ENCODE measurements at regions not wholly inside any gene's neighbourhood (a gene's known extent, or its start where the extent isn't known, plus 50 kb on each side); places are given as distances from the start of the nearest gene placed in this dataset.

DNA sequence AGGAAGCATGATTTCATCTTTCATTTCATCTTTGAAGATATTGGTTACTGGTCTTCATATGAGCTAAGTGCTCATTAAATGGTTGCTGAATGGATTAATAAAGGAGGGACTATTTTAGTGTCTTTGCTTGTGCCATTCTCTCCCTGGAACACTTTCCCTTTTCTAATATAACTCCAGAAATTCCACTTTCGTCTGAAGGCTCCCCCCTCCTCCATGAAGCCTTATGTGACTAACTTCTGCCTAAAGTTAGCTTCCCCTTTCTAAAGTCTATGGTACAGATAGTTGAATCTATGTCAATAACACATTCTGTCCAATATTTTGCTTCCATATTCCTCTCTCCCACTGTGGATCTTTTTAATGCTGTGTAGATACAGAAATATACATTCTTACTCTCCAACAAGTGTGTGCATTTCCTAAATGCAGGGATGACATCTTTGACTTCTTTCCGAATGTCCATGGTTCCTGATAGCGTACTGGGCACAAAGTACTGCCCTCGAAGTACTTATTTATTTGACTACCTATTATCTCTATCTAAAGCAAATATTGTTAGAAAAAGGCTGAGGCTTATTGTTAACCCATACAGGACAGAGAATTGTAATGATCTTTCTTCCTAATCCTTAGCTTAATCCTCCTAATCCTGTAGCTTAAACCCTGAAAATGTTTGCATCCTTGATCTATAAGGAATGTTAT lies 84.7 kb upstream of the ELOVL5 start:
- Histone ChIP-seq H3K36me3 (ENCODE audit: control insufficient read depth, insufficient read depth, low read length) (no peaks in the 10 kb centered on the region), H3K4me3 (ENCODE audit: low read depth in 2 of 2, low read length in 2 of 2) (no peak overlapping the region), H3K4me1 (ENCODE audit: control insufficient read depth, insufficient read depth, low read length) (peaks cover 4% of the 10 kb centered on the region; the same call in 1 of the 2 replicates), H3K9me3 (ENCODE audit: control insufficient read depth, insufficient read depth, low read depth, low read length) (no peaks in the 10 kb centered on the region), H3K27me3 (ENCODE audit: control insufficient read depth, insufficient read depth, low read length) (no peaks in the 10 kb centered on the region), H3K27ac (ENCODE audit: low read length) (no peak overlapping the region)
- intact Hi-C loops (cut with micrococcal nuclease; ENCODE audit: unreplicated experiment), result no loop called here
- BruUV-seq (replicated peaks), result no TSS peak
- no peak for TF ChIP-seq POLR2AphosphoS5 (IDR thresholded peaks at IDR 0.05; ENCODE audit: low read depth, low read length)
- no peak for DNase-seq (ENCODE audit: low read depth, low spot score)
- ChIA-PET POLR2A (no interaction called here), CTCF (no interaction called here)
- in situ Hi-C loops (cut with HindIII; ENCODE audit: low pct_unique_long_range_greater_than_20kb, low sequenced_read_pairs), result no loop called here
- ATAC-seq, result no peak

DNA sequence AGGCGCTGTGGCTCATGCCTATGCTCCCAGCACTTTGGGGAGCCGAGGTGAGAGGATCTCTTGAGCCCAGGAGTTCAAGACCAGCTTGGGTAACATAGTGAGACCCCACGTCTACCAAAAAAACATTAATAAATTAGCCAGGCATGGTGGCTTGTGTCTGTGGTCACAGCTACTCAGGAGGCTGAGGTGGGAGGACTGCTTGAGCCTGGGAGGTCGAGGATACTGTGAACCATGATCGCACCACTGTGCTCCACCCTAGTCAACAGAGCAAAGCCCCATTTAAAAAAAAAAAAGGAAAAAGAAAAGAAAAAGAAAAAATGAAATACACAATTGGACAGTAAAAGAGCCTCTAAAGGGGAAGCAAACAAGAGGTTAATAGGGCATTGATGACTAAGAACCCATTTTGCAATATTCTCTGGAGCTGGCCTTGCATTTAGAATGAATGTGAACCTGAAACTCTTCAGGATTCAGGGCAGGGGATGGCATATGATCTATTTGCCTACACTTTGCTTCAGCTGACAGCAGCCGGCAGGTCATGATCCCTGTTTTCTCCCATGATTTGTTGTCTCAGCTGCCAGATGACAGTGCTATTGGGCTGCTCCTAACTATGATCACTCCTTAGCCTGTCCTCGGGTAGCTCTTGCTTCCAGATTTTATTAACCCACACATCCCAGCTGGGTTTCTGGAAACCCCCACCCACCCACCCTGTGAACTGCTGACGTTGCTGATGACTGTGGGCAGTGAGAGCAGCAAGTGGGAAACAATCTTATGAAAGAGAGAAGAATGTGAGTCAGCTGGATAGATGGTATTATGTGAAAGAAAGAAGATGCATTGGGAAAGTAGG lies 83.8 kb upstream of the ELOVL5 start:
- intact Hi-C loops (cut with micrococcal nuclease; ENCODE audit: unreplicated experiment), result no loop called here
- H3K27ac ChIP-seq (ENCODE audit: low read length), result no peak overlapping the region
- ChIA-PET POLR2A (no interaction called here), CTCF (no interaction called here)
- in situ Hi-C loops (cut with HindIII; ENCODE audit: low pct_unique_long_range_greater_than_20kb, low sequenced_read_pairs), result no loop called here
- no peaks in the 10 kb centered on the region for H3K36me3 ChIP-seq (ENCODE audit: control insufficient read depth, insufficient read depth, low read length)
- H3K27me3 ChIP-seq (ENCODE audit: control insufficient read depth, insufficient read depth, low read length), result no peaks in the 10 kb centered on the region; the same call in 1 of the 2 replicates
- TF ChIP-seq POLR2AphosphoS5 (IDR thresholded peaks at IDR 0.05; ENCODE audit: low read depth, low read length) (no peak), TCF7L2 (IDR thresholded peaks at IDR 0.05; ENCODE audit: low read depth, low read length) (no peak), SIN3A (IDR thresholded peaks at IDR 0.05; ENCODE audit: borderline replicate concordance, insufficient read depth, low read depth, low read length) (no peak)
- TF ChIP-seq, protein P1, sequence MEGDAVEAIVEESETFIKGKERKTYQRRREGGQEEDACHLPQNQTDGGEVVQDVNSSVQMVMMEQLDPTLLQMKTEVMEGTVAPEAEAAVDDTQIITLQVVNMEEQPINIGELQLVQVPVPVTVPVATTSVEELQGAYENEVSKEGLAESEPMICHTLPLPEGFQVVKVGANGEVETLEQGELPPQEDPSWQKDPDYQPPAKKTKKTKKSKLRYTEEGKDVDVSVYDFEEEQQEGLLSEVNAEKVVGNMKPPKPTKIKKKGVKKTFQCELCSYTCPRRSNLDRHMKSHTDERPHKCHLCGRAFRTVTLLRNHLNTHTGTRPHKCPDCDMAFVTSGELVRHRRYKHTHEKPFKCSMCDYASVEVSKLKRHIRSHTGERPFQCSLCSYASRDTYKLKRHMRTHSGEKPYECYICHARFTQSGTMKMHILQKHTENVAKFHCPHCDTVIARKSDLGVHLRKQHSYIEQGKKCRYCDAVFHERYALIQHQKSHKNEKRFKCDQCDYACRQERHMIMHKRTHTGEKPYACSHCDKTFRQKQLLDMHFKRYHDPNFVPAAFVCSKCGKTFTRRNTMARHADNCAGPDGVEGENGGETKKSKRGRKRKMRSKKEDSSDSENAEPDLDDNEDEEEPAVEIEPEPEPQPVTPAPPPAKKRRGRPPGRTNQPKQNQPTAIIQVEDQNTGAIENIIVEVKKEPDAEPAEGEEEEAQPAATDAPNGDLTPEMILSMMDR (IDR thresholded peaks at IDR 0.05), result no peak
- TF ChIP-seq, protein P2, sequence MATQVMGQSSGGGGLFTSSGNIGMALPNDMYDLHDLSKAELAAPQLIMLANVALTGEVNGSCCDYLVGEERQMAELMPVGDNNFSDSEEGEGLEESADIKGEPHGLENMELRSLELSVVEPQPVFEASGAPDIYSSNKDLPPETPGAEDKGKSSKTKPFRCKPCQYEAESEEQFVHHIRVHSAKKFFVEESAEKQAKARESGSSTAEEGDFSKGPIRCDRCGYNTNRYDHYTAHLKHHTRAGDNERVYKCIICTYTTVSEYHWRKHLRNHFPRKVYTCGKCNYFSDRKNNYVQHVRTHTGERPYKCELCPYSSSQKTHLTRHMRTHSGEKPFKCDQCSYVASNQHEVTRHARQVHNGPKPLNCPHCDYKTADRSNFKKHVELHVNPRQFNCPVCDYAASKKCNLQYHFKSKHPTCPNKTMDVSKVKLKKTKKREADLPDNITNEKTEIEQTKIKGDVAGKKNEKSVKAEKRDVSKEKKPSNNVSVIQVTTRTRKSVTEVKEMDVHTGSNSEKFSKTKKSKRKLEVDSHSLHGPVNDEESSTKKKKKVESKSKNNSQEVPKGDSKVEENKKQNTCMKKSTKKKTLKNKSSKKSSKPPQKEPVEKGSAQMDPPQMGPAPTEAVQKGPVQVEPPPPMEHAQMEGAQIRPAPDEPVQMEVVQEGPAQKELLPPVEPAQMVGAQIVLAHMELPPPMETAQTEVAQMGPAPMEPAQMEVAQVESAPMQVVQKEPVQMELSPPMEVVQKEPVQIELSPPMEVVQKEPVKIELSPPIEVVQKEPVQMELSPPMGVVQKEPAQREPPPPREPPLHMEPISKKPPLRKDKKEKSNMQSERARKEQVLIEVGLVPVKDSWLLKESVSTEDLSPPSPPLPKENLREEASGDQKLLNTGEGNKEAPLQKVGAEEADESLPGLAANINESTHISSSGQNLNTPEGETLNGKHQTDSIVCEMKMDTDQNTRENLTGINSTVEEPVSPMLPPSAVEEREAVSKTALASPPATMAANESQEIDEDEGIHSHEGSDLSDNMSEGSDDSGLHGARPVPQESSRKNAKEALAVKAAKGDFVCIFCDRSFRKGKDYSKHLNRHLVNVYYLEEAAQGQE (IDR thresholded peaks at IDR 0.05; ENCODE audit: insufficient read depth in 1 of 2, low read depth in 2 of 2, low read length in 1 of 2), result no peak
- H3K9me3 ChIP-seq (ENCODE audit: control insufficient read depth, insufficient read depth, low read depth, low read length), result no peaks in the 10 kb centered on the region
- BruUV-seq (replicated peaks), result no TSS peak
- H3K4me1 ChIP-seq (ENCODE audit: control insufficient read depth, insufficient read depth, low read length), result peaks cover 4% of the 10 kb centered on the region; the same call in 1 of the 2 replicates
- no peak for DNase-seq (ENCODE audit: low read depth, low spot score)
- no peak overlapping the region for H3K4me3 ChIP-seq (ENCODE audit: low read depth in 2 of 2, low read length in 2 of 2)
- no peak for ATAC-seq

DNA sequence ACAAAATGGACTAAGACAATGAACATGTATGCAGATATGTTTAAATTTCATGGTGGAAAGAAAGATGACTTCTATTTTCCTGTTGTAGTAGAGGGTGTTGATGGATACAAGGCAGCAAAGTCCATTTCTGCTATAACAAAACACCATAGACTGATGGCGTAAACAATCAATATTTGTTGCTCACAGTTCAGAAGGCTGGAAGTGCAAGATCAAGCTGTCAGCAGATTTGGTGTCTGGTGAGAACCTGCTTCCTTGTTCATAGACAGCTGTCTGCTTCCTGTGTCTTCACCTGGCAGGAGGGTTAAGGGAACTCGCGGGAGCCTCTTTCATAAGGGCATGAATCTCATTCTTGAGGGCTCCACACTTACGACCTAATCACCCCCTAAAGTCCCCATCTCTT lies 83.0 kb upstream of the ELOVL5 start:
- Histone ChIP-seq H3K27ac (ENCODE audit: low read length) (no peak overlapping the region), H3K36me3 (ENCODE audit: control insufficient read depth, insufficient read depth, low read length) (no peaks in the 10 kb centered on the region), H3K4me3 (ENCODE audit: low read depth in 2 of 2, low read length in 2 of 2) (no peak overlapping the region), H3K27me3 (ENCODE audit: control insufficient read depth, insufficient read depth, low read length) (no peaks in the 10 kb centered on the region; the same call in 1 of the 2 replicates), H3K4me1 (ENCODE audit: control insufficient read depth, insufficient read depth, low read length) (no peaks in the 10 kb centered on the region), H3K9me3 (ENCODE audit: control insufficient read depth, insufficient read depth, low read depth, low read length) (no peaks in the 10 kb centered on the region)
- ChIA-PET POLR2A (no interaction called here), CTCF (no interaction called here)
- no TSS peak for BruUV-seq (replicated peaks)
- TF ChIP-seq TCF7L2 (IDR thresholded peaks at IDR 0.05; ENCODE audit: low read depth, low read length) (no peak), SIN3A (IDR thresholded peaks at IDR 0.05; ENCODE audit: borderline replicate concordance, insufficient read depth, low read depth, low read length) (no peak), POLR2AphosphoS5 (IDR thresholded peaks at IDR 0.05; ENCODE audit: low read depth, low read length) (no peak)
- TF ChIP-seq, protein P1 (IDR thresholded peaks at IDR 0.05), result no peak
- TF ChIP-seq, protein P2 (IDR thresholded peaks at IDR 0.05; ENCODE audit: insufficient read depth in 1 of 2, low read depth in 2 of 2, low read length in 1 of 2), result no peak
- in situ Hi-C loops (cut with HindIII; ENCODE audit: low pct_unique_long_range_greater_than_20kb, low sequenced_read_pairs) (no loop called here), intact Hi-C loops (cut with micrococcal nuclease; ENCODE audit: unreplicated experiment) (no loop called here)
- no peak for DNase-seq (ENCODE audit: low read depth, low spot score)
- ATAC-seq, result no peak
